HG03558 (cell line): ENCODE measurements at regions not wholly inside any gene's neighbourhood (a gene's known extent, or its start where the extent isn't known, plus 50 kb on each side); places are given as distances from the start of the nearest gene placed in this dataset.

ENCODE experiments used
- ATAC-seq: cut with Tn5 transposase; IDR thresholded peaks from one replicate; pipeline ENCODE4 v1.9.1; 2021; ENCODE audit warnings: moderate number of reproducible peaks; ENCODE audit not compliant: unreplicated experiment; ENCODE audit errors: extremely low read depth

DNA sequence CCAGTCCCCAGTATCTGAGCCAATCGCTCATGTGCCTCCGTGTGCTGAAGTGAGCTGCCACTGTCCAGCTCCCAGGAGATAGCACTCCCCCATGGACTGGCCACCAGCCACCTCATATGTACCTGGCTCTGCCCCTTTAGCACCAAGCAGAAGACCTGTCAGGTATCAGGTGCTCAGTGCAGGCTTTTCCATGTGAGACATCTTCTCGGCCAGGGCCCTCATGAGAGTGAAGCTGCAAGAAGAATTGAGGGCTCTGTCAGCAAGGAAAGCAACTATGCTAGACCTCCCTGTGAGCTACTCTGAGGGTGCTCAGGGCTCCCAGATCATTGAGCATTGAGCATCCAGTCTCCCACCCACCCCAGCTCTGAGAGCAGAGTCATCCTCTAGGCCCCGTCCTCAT, 264.2 kb upstream of the ADAMTS16 start:
- no peak for ATAC-seq

- no peak for ATAC-seq
These were observed 263.3 kb upstream of the ADAMTS16 start for GRCh38 chr5:4876804-4877203.

DNA sequence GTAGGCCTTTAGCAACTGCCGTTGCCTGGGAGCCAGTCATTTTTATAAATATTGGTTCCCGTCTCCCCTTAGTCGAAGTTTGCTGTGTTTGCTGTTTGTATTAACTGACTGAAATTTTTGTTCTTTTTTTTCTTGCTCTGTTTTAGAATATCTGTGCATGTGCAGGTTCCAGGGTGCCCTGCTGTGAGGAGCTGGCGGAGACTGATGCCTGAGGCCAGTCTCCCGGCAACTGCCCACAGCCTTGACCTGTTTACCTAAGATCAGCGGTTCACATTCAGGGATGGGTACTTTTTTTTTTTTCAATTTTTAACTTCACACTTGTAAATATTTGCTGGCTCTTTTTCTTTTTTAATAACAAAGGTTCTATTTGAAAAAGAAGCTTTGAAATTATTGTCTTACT, 262.6 kb upstream of the ADAMTS16 start:
- no peak for ATAC-seq

DNA sequence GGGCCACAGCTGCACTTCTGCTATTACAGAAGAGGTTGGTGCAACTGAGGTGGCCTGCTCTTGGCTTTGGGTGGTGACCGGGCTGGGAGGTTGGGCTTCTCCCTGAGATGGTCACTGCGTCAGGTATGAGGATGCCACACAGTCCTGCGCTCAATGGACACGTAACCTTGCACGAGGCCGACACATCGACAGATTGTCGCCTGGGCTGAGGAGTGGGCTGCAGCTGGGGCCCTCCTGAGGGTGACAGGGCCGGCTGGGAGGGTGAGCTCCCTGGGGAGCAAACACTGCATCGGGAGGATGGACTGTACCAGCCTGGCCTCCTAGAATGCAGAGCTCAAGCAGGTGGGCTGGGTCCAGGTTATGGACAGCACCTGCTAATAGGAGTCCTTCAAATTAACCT, 261.1 kb upstream of the ADAMTS16 start:
- ATAC-seq, result no peak

DNA sequence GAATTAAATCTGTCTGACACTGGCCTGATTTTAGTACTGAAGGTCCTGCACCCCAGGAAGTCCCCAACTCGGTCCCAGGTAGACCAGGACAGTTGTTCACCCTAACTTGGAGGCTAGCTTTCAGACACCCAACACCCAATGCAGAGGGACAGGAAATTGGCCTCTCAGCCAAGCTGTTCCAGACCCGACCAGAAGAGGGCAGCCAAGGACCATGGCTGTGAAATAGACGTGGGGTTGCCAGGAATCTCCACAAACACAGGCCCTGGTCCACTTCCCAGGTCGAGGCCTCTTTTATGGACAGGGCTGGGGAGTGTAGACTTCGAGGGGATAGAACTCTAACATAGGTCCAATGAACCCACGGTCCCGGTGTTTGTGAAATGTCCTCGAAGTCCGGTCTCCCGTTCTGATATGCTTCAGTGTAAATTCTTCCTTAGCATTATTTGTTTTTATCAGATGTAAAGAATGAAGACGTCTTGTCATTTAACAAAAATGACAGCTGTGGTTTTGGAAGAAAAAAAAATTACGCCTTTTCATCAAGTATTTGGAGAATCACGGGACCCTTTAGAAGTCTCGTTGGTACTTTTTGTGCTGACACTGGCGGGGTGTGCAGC, 260.3 kb upstream of the ADAMTS16 start:
- no peak for ATAC-seq

DNA sequence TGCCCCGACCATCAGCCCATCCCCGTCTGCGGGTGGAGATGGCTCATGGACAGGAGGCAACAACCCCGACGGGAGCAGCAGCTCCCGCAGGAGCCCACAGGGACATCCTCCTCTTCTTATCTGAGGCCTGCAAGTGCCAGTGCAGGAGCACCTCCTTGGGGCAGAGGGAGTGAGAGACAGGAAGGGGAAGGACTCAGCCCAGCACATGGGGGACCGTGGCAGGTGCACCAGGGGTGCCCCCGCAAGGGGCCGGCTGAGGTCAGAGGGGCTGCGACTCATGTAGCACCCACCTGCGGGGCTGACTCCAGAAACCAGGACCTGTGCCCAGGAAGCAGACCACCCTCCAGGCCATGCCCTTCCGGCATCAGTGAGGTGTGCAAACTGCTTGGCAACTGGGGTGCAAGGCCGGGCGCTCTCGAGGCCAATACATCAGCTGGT, 259.8 kb upstream of the ADAMTS16 start:
- no peak for ATAC-seq

GRCh38 chr5:4881366-4882002, 258.6 kb upstream of the ADAMTS16 start:
- ATAC-seq, result no peak

DNA sequence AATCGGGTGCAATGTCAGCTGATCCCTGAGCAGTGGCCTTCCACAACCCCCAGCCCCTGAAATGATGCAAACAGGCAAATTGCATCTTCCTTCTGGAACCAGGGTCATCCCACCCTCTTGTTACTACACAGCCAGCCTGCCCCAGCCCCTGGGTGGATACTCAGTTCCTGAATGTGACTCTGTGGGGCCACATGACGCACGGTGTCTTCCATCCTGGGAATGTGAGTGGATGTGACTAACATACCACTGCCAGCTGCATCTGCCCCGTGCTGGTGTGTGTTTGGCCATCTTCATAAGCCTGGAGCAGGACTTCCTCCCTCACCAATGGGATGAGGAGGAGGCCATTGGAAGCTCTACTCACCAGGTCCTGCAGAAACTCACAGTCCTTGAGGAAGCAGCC, 257.9 kb upstream of the ADAMTS16 start:
- ATAC-seq, result no peak

GRCh38 chr5:4883360-4883759, 256.8 kb upstream of the ADAMTS16 start:
- no peak for ATAC-seq

DNA sequence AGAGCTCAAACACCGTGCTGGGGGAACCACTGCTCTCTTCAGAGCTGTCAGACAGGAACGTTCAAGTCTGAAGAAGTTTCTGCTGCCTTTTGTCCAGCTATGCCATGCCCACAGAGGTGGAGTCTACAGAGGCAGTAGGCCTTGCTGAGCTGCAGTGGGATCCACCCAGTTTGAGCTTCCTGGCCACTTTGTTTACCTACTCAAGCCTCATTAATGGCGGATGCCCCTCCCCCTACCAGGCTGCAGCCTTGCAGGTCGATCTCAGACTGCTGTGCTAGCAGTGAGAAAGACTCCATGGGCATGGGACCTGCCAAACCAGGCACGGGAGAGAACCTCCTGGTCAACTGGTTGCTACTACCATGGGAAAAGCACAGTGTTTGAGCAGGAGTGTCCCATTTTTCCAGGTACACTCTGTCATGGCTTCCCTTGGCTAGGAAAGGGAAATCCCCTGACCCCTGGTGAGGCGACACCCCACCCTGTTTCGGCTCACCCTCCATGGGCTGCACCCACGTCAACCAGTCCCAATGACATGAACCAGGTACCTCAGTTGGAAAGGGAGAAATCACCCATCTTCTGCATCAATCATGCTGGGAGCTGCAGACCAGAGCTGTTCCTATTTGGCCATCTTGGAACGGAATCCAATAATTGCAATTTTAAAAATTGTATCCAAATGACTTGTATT, 246.9 kb upstream of the ADAMTS16 start:
- no peak for ATAC-seq

GRCh38 chr5:4896328-4896727, 243.8 kb upstream of the ADAMTS16 start:
- no peak for ATAC-seq

- ATAC-seq, result no peak
These were observed 238.8 kb upstream of the ADAMTS16 start for GRCh38 chr5:4901305-4901811.

DNA sequence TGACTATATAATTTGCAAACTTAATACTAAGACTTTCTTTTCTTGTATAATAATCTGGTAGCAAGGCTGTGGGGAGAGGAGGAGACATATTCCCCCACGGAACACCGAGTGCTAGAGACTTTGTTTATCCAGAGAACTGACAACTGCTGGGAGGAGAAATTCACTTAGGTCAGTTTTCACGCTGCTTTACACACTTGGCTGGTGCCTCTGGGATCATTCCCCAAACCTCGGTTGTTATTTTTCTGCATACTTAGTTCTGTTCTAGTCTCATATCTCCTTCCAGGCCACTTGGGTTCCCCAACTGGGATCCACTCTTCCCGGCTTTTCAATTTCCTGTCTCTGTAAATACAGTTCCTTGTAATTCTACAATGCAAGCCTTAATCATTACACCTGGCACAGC, 238.2 kb upstream of the ADAMTS16 start:
- no peak for ATAC-seq

DNA sequence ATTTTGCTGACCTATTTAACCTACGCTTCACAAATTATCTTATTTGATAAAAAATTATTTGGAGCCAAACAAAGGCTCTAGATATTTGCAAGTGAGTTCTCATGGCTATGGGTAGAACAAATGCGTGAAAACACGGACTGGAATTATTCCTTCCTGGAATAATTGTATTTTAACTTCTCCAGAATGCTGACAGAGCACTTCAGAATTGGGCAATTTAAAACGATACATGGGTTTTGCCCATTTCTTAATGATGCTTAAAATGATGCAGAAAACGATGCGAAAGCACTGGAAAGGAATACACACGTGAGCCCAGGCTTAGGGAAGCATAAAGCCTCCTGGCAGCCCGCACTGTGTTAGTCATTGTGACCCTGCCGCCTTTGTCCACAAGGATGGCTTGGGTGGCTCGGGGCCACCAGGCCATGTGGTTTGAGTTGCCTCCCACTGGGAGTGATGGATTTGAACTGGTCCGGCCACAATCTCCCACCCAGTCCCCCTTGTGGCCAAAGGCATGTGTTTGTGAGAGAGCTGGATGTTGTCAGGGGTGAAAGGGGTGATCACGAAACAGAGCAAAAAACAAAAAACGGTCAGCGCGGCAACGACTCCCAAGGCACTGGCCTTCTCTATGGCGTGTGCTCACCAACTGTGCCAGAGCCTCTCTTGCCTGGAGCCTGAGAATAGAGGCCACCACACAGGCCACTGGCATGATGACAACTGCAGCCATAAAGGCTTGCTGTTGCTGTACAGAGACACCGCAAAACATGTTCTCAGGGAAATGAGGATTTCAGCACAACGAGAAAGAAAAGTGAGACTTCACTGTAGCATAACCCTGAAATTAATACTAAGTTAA, 234.2 kb upstream of the ADAMTS16 start:
- ATAC-seq, result no peak

GRCh38 chr5:4906786-4907185, 233.3 kb upstream of the ADAMTS16 start:
- no peak for ATAC-seq

DNA sequence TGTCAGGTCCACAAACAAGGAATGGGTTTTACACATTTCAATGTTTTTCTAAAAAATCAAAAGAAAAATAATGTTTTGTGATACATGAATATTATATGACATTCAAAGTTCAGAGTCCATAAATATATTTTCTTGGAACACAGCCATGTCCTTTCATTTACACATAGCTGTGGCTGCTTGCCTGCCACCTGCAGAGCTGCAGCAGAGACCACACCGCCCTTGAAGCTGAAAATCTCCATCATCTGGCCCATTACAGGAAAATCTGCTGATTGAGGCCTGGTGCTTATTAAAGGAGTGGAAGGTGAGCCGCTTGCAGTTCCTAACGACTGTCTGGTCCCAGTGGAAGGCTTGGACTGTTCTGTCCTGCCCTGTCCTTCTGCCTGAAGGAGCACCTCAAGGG, 232.6 kb upstream of the ADAMTS16 start:
- no peak for ATAC-seq

GRCh38 chr5:4909086-4909485, 231.0 kb upstream of the ADAMTS16 start:
- ATAC-seq, result no peak

- no peak for ATAC-seq
These were observed 228.3 kb upstream of the ADAMTS16 start for GRCh38 chr5:4911646-4912403.

DNA sequence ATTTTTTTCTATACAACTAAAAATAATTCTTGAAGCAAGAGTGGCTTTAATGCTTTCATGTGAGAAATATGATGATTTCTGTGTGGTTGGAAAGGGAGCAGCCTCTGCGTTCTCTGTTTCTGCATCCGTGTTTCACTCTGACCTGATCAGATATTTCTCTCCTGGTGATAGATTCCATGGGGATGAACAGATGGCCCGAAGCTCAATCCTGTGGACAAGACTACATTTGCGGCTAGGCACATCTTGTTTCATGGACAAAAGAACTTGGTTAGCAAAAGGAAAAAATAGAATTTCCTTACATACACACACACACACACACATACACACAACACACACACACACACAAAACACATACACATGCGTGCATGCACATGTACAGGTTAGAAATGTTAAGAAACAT, 218.2 kb upstream of the ADAMTS16 start:
- no peak for ATAC-seq

DNA sequence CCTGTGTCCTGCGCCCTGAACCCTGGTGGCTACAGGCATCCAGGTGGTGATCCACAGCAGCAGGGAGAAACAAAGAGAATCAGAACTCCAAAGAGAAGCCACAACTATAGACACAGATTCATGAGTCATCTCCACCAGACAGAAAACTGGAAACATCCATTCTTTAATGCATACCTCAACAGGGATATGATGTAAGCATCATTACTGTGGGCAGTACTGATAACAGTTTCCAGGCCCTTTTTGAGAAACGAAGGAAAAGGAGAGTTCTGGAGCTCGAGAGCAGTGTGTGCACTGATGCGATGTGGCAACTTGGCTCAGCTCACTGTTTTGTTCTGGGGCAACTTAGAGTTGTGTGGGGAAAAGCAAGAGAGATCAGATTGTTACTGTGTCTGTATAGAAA, 215.6 kb upstream of the ADAMTS16 start:
- ATAC-seq, result no peak
